SH-SY5Y (cell line): ENCODE measurements at regions not wholly inside any gene's neighbourhood (a gene's known extent, or its start where the extent isn't known, plus 50 kb on each side); places are given as distances from the start of the nearest gene placed in this dataset.

ENCODE experiments used
- GATA2 ChIP-seq: IDR thresholded peaks from 2 replicates; pipeline ENCODE4 v1.6.1; 2011; ENCODE audit warnings: mild to moderate bottlenecking, low read depth, low read length
- GATA3 ChIP-seq: IDR thresholded peaks from 2 replicates; pipeline ENCODE4 v1.6.1; 2011; ENCODE audit warnings: low read depth, mild to moderate bottlenecking, low read length, moderate library complexity

DNA sequence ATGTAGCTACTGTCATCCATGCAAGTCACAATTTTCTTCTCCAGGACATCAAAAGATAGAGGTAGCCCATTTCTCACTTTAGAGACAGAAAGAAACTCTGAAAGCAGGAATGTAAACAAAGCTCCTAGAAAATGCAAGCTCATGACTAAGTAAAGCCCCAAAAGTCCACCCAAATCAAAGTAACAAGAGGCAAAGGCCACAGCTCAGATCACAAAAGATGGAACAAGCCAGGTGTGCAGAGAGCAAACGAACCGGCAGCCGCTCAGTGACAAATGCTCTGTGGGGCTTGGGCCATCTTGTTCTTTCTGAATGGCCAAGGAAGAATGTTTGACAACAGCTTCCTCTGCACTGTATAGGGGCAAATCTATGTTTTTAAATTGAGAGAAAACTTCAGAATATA lies 201.0 kb downstream of the CYRIA start:
- TF ChIP-seq GATA2 (no peak), GATA3 (no peak)
